Testis (tissue), 2 donors: ENCODE measurements at regions not wholly inside any gene's neighbourhood (a gene's known extent, or its start where the extent isn't known, plus 50 kb on each side); places are given as distances from the start of the nearest gene placed in this dataset.
A peak's percentile ranks its signal among the peaks of the same experiment; 100 is the strongest.

Source experiments
- DNase-seq: peaks from one replicate; pipeline ENCODE4 v3.0.0-alpha.2; 2019
- H3K27ac ChIP-seq, 2 donors: fragments of 200-600 bp; sonication (generic); one replicate each; pipeline ENCODE4 v1.5.1; 2019
- H3K27me3 ChIP-seq: fragments of 200-600 bp; sonication (generic); one replicate; pipeline ENCODE4 v1.5.1; 2019
- H3K36me3 ChIP-seq: fragments of 200-600 bp; sonication (generic); one replicate; pipeline ENCODE4 v1.5.1; 2017; ENCODE audit warnings: low read depth; ENCODE audit errors: missing control alignments
- H3K4me1 ChIP-seq: fragments of 200-600 bp; sonication (generic); one replicate; pipeline ENCODE4 v1.5.1; 2019
- H3K4me3 ChIP-seq, 2 donors: fragments of 200-600 bp; sonication (generic); one replicate each; pipeline ENCODE4 v1.5.1; 2017 to 2019
- H3K9me3 ChIP-seq: fragments of 200-600 bp; sonication (generic); one replicate; pipeline ENCODE4 v1.5.1; 2017
- CTCF ChIP-seq, 3 experiments: fragments of 450-650 bp in 2 of 3; fragments of 200-600 bp in 1 of 3; sonication (generic) in 1 of 3; IDR thresholded peaks; one replicate each; pipeline ENCODE4 v1.5.1; 2016 to 2019; ENCODE audit warnings: antibody characterized with exemption in 3 of 3, mild to moderate bottlenecking in 2 of 3, moderate library complexity in 1 of 3
- POLR2A ChIP-seq: fragments of 450-650 bp; IDR thresholded peaks from one replicate; pipeline ENCODE4 v1.6.1; 2017; ENCODE audit warnings: antibody characterized with exemption, mild to moderate bottlenecking, moderate library complexity
- WGBS, 2 donors: methylation state at CpG; one replicate each; pipeline ENCODE4 v1.1.5; 2018; 5-methylcytosine and 5-hydroxymethylcytosine counted together
- intact Hi-C: fragments of 100-400 bp; cut with DNase I; formaldehyde crosslinking; loops from one replicate; pipeline ENCODE4 v1.15.1; 2023; ENCODE audit warnings: low total_unique reads

- no peaks in the 10 kb centered on the region for H3K4me1 ChIP-seq
- no peaks in the 10 kb centered on the region for H3K9me3 ChIP-seq
- WGBS, 2 donors, result 86% methylated on average over 5 of the region's 5 CpGs; no CpG with 5 or more reads in 1 of the 2 donors
- no peak overlapping the region for H3K27ac ChIP-seq
- intact Hi-C loops, result no loop called here
- H3K27me3 ChIP-seq, result no peaks in the 10 kb centered on the region
- H3K4me3 ChIP-seq, result no peak overlapping the region
- no peak for DNase-seq
- TF ChIP-seq CTCF (IDR thresholded peaks at IDR 0.05) (no peak), POLR2A (no peak)
- H3K36me3 ChIP-seq, result no peaks in the 10 kb centered on the region
These were observed 163.9 kb upstream of the MAMLD1 start for GRCh38 chrX:150199181-150199580.

GRCh38 chrX:150199803-150200202, 163.3 kb upstream of the MAMLD1 start:
- no peaks in the 10 kb centered on the region for H3K27me3 ChIP-seq
- H3K4me1 ChIP-seq, result no peaks in the 10 kb centered on the region
- H3K9me3 ChIP-seq, result no peaks in the 10 kb centered on the region
- 50 to 67% methylated on average over 2 to 3 of the region's 3 CpGs for WGBS, 2 donors
- no peaks in the 10 kb centered on the region for H3K36me3 ChIP-seq
- no peak overlapping the region for H3K27ac ChIP-seq
- DNase-seq, result no peak
- TF ChIP-seq POLR2A, result no peak
- no peak for TF ChIP-seq CTCF (IDR thresholded peaks at IDR 0.05)
- no peak overlapping the region for H3K4me3 ChIP-seq
- intact Hi-C loops, result no loop called here

GRCh38 chrX:150200361-150200760, 162.8 kb upstream of the MAMLD1 start:
- WGBS, 2 donors, result no CpG with 5 or more reads among the region's 2 CpGs
- no peaks in the 10 kb centered on the region for H3K4me1 ChIP-seq
- intact Hi-C loops, result no loop called here
- H3K27me3 ChIP-seq, result no peaks in the 10 kb centered on the region
- no peak for DNase-seq
- TF ChIP-seq POLR2A, result no peak
- TF ChIP-seq CTCF (IDR thresholded peaks at IDR 0.05), result no peak
- no peaks in the 10 kb centered on the region for H3K36me3 ChIP-seq
- H3K9me3 ChIP-seq, result no peaks in the 10 kb centered on the region
- H3K4me3 ChIP-seq, result no peak overlapping the region
- H3K27ac ChIP-seq, result no peak overlapping the region

- 0 to 57% methylated on average over 1 to 4 of the region's 5 CpGs for WGBS, 2 donors
- DNase-seq, result peak; percentile 46
- Histone ChIP-seq H3K4me3 (no peak overlapping the region), H3K27ac (no peak overlapping the region), H3K36me3 (no peaks in the 10 kb centered on the region), H3K4me1 (no peaks in the 10 kb centered on the region), H3K9me3 (no peaks in the 10 kb centered on the region), H3K27me3 (no peaks in the 10 kb centered on the region)
- TF ChIP-seq POLR2A (no peak), CTCF (IDR thresholded peaks at IDR 0.05) (no peak)
- intact Hi-C loops, result no loop called here
These were observed 162.3 kb upstream of the MAMLD1 start for GRCh38 chrX:150200820-150201287.

- no peaks in the 10 kb centered on the region for H3K4me1 ChIP-seq
- no peaks in the 10 kb centered on the region for H3K27me3 ChIP-seq
- no peak for DNase-seq
- TF ChIP-seq POLR2A (no peak), CTCF (IDR thresholded peaks at IDR 0.05) (no peak)
- intact Hi-C loops, result no loop called here
- WGBS, 2 donors, result 94% methylated on average over 7 of the region's 7 CpGs; no CpG with 5 or more reads in 1 of the 2 donors
- H3K9me3 ChIP-seq, result no peaks in the 10 kb centered on the region
- no peak overlapping the region for H3K27ac ChIP-seq
- H3K4me3 ChIP-seq, result no peak overlapping the region
- no peaks in the 10 kb centered on the region for H3K36me3 ChIP-seq
These were observed 161.7 kb upstream of the MAMLD1 start for GRCh38 chrX:150201391-150201790.
